ENCODE measurements at regions not wholly inside any gene's neighbourhood (a gene's known extent, or its start where the extent isn't known, plus 50 kb on each side); places are given as distances from the start of the nearest gene placed in this dataset.

- Histone ChIP-seq H2AFZ (ENCODE audit: low read depth, low read length) (no peak overlapping the region), H3K9me3 (ENCODE audit: insufficient read depth, low read length, severe bottlenecking) (no peaks in the 10 kb centered on the region), H3K4me1 (ENCODE audit: insufficient read depth, low read length) (no peaks in the 10 kb centered on the region), H3K27me3 (ENCODE audit: insufficient read depth, low read length, poor library complexity) (no peaks in the 10 kb centered on the region), H3K79me2 (ENCODE audit: insufficient read depth, low read length) (no peaks in the 10 kb centered on the region), H3K4me2 (ENCODE audit: insufficient read depth, low read length) (no peak overlapping the region), H3K36me3 (ENCODE audit: insufficient read depth, low read length) (no peaks in the 10 kb centered on the region), H3K9ac (ENCODE audit: low read depth, low read length) (no peak overlapping the region), H4K20me1 (ENCODE audit: insufficient read depth, low read length) (no peaks in the 10 kb centered on the region), H3K27ac (ENCODE audit: low read length) (no peak overlapping the region), H3K4me3 (ENCODE audit: low read depth in 1 of 2, low read length in 2 of 2) (no peak overlapping the region)
- ATAC-seq (ENCODE audit: insufficient read depth, low read depth) (no peak), DNase-seq (no peak)
- no peak for TF ChIP-seq CTCF (IDR thresholded peaks at IDR 0.05; ENCODE audit: borderline replicate concordance, extremely low read depth, low read length, poor library complexity, severe bottlenecking)
- TF ChIP-seq EZH2 (IDR thresholded peaks at IDR 0.05; ENCODE audit: borderline replicate concordance, low read depth, low read length, severe bottlenecking): no peak
These were observed 128.0 kb upstream of the PRICKLE2 start for GRCh38 chr3:64353226-64353625.

- Histone ChIP-seq H3K4me1 (ENCODE audit: insufficient read depth, low read length) (no peaks in the 10 kb centered on the region), H4K20me1 (ENCODE audit: insufficient read depth, low read length) (no peaks in the 10 kb centered on the region), H3K36me3 (ENCODE audit: insufficient read depth, low read length) (no peaks in the 10 kb centered on the region), H3K9ac (ENCODE audit: low read depth, low read length) (no peak overlapping the region), H3K79me2 (ENCODE audit: insufficient read depth, low read length) (no peaks in the 10 kb centered on the region), H3K9me3 (ENCODE audit: insufficient read depth, low read length, severe bottlenecking) (no peaks in the 10 kb centered on the region), H3K27me3 (ENCODE audit: insufficient read depth, low read length, poor library complexity) (no peaks in the 10 kb centered on the region), H3K4me3 (ENCODE audit: low read depth in 1 of 2, low read length in 2 of 2) (no peak overlapping the region), H2AFZ (ENCODE audit: low read depth, low read length) (no peak overlapping the region), H3K27ac (ENCODE audit: low read length) (no peak overlapping the region), H3K4me2 (ENCODE audit: insufficient read depth, low read length) (no peak overlapping the region)
- DNase-seq: no peak
- no peak for TF ChIP-seq EZH2 (IDR thresholded peaks at IDR 0.05; ENCODE audit: borderline replicate concordance, low read depth, low read length, severe bottlenecking)
- no peak for ATAC-seq (ENCODE audit: insufficient read depth, low read depth)
These were observed 127.3 kb upstream of the PRICKLE2 start for GRCh38 chr3:64352639-64352992.

- Histone ChIP-seq H3K9ac (ENCODE audit: low read depth, low read length) (no peak overlapping the region), H3K36me3 (ENCODE audit: insufficient read depth, low read length) (no peaks in the 10 kb centered on the region), H2AFZ (ENCODE audit: low read depth, low read length) (no peak overlapping the region), H3K9me3 (ENCODE audit: insufficient read depth, low read length, severe bottlenecking) (no peaks in the 10 kb centered on the region), H3K4me3 (ENCODE audit: low read depth in 1 of 2, low read length in 2 of 2) (no peak overlapping the region), H3K27ac (ENCODE audit: low read length) (no peak overlapping the region), H3K4me1 (ENCODE audit: insufficient read depth, low read length) (no peaks in the 10 kb centered on the region), H3K79me2 (ENCODE audit: insufficient read depth, low read length) (no peaks in the 10 kb centered on the region), H3K4me2 (ENCODE audit: insufficient read depth, low read length) (no peak overlapping the region), H3K27me3 (ENCODE audit: insufficient read depth, low read length, poor library complexity) (no peaks in the 10 kb centered on the region), H4K20me1 (ENCODE audit: insufficient read depth, low read length) (no peaks in the 10 kb centered on the region)
- no peak for ATAC-seq (ENCODE audit: insufficient read depth, low read depth)
- TF ChIP-seq EZH2 (IDR thresholded peaks at IDR 0.05; ENCODE audit: borderline replicate concordance, low read depth, low read length, severe bottlenecking) (no peak), CTCF (IDR thresholded peaks at IDR 0.05; ENCODE audit: borderline replicate concordance, extremely low read depth, low read length, poor library complexity, severe bottlenecking) (no peak)
- no peak for DNase-seq
These were observed 126.7 kb upstream of the PRICKLE2 start for GRCh38 chr3:64351713-64352638.

GRCh38 chr3:64349551-64349950 is 124.3 kb upstream of the PRICKLE2 start:
- ATAC-seq (ENCODE audit: insufficient read depth, low read depth) (no peak), DNase-seq (no peak)
- Histone ChIP-seq H3K4me1 (ENCODE audit: insufficient read depth, low read length) (no peaks in the 10 kb centered on the region), H3K9ac (ENCODE audit: low read depth, low read length) (no peak overlapping the region), H3K9me3 (ENCODE audit: insufficient read depth, low read length, severe bottlenecking) (no peaks in the 10 kb centered on the region), H3K79me2 (ENCODE audit: insufficient read depth, low read length) (no peaks in the 10 kb centered on the region), H4K20me1 (ENCODE audit: insufficient read depth, low read length) (no peaks in the 10 kb centered on the region), H3K27ac (ENCODE audit: low read length) (no peak overlapping the region), H3K36me3 (ENCODE audit: insufficient read depth, low read length) (no peaks in the 10 kb centered on the region), H3K4me3 (ENCODE audit: low read depth in 1 of 2, low read length in 2 of 2) (no peak overlapping the region), H3K4me2 (ENCODE audit: insufficient read depth, low read length) (no peak overlapping the region), H3K27me3 (ENCODE audit: insufficient read depth, low read length, poor library complexity) (no peaks in the 10 kb centered on the region), H2AFZ (ENCODE audit: low read depth, low read length) (no peak overlapping the region)
- TF ChIP-seq EZH2 (IDR thresholded peaks at IDR 0.05; ENCODE audit: borderline replicate concordance, low read depth, low read length, severe bottlenecking): no peak
- no peak for TF ChIP-seq CTCF (IDR thresholded peaks at IDR 0.05; ENCODE audit: borderline replicate concordance, extremely low read depth, low read length, poor library complexity, severe bottlenecking)
